ENCODE measurements at regions not wholly inside any gene's neighbourhood (a gene's known extent, or its start where the extent isn't known, plus 50 kb on each side); places are given as distances from the start of the nearest gene placed in this dataset.

DNA sequence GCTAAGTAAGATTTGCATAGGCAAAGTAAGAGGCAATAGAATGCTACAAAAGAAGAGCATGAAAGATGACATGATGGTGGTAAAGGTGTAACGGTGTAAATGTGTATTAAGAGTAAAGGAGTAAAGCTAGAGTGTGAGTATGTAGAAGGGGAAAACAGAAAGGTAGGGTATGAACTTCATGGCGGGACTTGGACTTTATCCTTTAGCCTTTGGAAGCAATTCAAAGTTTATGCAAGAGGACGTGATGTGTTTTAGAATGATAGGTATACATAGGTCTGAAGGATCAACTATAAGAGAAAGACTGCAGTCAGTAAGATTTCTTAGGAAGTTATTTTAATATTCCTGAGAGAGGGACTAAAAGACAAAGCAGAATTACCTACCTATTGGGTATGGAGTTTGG is 358.0 kb upstream of the FAT3 start:
- H3K4me1 Mint-ChIP-seq (ENCODE audit: low read depth, unreplicated experiment): no peaks in the 10 kb centered on the region
- no peak overlapping the region for H3K27ac Mint-ChIP-seq (ENCODE audit: unreplicated experiment)
- Histone ChIP-seq H3K4me3 (ENCODE audit: low read depth, low read length) (no peak overlapping the region), H3K4me1 (no peaks in the 10 kb centered on the region), H3K27me3 (replicated peaks; ENCODE audit: control insufficient read depth, insufficient read depth, low read length) (peaks cover 1% of the 10 kb centered on the region; the same call in 1 of the 2 replicates), H3K36me3 (ENCODE audit: control insufficient read depth, insufficient read depth, low read length) (no peaks in the 10 kb centered on the region), H3K9me3 (no peaks in the 10 kb centered on the region)
- H3K36me3 Mint-ChIP-seq (ENCODE audit: insufficient read depth, unreplicated experiment): no peaks in the 10 kb centered on the region
- ChIA-PET POLR2A (no interaction called here), CTCF (no interaction called here)
- no TSS peak for BruUV-seq (replicated peaks)
- no peak for DNase-seq
- H3K27me3 Mint-ChIP-seq (ENCODE audit: insufficient read depth, unreplicated experiment): peaks cover 18% of the 10 kb centered on the region
- TF ChIP-seq, protein P1, sequence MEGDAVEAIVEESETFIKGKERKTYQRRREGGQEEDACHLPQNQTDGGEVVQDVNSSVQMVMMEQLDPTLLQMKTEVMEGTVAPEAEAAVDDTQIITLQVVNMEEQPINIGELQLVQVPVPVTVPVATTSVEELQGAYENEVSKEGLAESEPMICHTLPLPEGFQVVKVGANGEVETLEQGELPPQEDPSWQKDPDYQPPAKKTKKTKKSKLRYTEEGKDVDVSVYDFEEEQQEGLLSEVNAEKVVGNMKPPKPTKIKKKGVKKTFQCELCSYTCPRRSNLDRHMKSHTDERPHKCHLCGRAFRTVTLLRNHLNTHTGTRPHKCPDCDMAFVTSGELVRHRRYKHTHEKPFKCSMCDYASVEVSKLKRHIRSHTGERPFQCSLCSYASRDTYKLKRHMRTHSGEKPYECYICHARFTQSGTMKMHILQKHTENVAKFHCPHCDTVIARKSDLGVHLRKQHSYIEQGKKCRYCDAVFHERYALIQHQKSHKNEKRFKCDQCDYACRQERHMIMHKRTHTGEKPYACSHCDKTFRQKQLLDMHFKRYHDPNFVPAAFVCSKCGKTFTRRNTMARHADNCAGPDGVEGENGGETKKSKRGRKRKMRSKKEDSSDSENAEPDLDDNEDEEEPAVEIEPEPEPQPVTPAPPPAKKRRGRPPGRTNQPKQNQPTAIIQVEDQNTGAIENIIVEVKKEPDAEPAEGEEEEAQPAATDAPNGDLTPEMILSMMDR (IDR thresholded peaks at IDR 0.05; ENCODE audit: insufficient read depth in 1 of 2, low read depth in 1 of 2, low read length in 1 of 2, severe bottlenecking in 1 of 2, unreplicated experiment in 1 of 2): no peak
- H3K4me3 Mint-ChIP-seq (ENCODE audit: unreplicated experiment): no peak overlapping the region
- intact Hi-C loops (cut with micrococcal nuclease; ENCODE audit: unreplicated experiment): no loop called here
- no peaks in the 10 kb centered on the region for H3K9me3 Mint-ChIP-seq (ENCODE audit: unreplicated experiment)

DNA sequence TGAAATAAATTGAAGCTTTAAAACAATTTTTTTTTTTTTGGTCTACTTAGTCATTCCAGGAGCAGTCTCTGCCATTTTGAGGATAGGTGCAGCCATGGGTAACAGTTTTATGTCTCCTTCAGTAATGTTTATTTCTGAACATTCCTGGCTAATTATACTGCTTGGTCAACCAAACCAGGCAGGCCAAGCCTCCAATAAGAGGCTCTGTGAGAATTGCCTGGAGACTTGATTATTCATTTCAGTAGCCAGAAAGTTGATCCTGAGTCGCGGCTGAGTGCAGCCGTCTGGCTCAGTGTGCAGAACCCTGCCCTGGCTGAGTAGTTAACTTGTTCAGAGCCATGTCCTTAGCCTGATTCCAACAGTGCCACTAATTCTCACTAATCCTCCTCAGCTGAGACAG is 364.0 kb upstream of the FAT3 start:
- no peak overlapping the region for H3K4me3 ChIP-seq (ENCODE audit: low read depth, low read length)
- CTCF ChIA-PET: no interaction called here
- no peaks in the 10 kb centered on the region for H3K4me1 ChIP-seq
- peaks cover 4% of the 10 kb centered on the region for H3K9me3 Mint-ChIP-seq (ENCODE audit: unreplicated experiment)
- no peak overlapping the region for H3K4me3 Mint-ChIP-seq (ENCODE audit: unreplicated experiment)
- POLR2A ChIA-PET: no interaction called here
- intact Hi-C loops (cut with micrococcal nuclease; ENCODE audit: unreplicated experiment): no loop called here
- H3K27me3 ChIP-seq (replicated peaks; ENCODE audit: control insufficient read depth, insufficient read depth, low read length): no peaks in the 10 kb centered on the region
- H3K4me1 Mint-ChIP-seq (ENCODE audit: low read depth, unreplicated experiment): no peaks in the 10 kb centered on the region
- peaks cover 5% of the 10 kb centered on the region for H3K27me3 Mint-ChIP-seq (ENCODE audit: insufficient read depth, unreplicated experiment)
- no peaks in the 10 kb centered on the region for H3K36me3 Mint-ChIP-seq (ENCODE audit: insufficient read depth, unreplicated experiment)
- no peak for DNase-seq
- H3K9me3 ChIP-seq: no peaks in the 10 kb centered on the region
- BruUV-seq (replicated peaks): no TSS peak
- TF ChIP-seq, protein P1 (IDR thresholded peaks at IDR 0.05; ENCODE audit: insufficient read depth in 1 of 2, low read depth in 1 of 2, low read length in 1 of 2, severe bottlenecking in 1 of 2, unreplicated experiment in 1 of 2): no peak
- no peaks in the 10 kb centered on the region for H3K36me3 ChIP-seq (ENCODE audit: control insufficient read depth, insufficient read depth, low read length)
- H3K27ac Mint-ChIP-seq (ENCODE audit: unreplicated experiment): no peak overlapping the region

DNA sequence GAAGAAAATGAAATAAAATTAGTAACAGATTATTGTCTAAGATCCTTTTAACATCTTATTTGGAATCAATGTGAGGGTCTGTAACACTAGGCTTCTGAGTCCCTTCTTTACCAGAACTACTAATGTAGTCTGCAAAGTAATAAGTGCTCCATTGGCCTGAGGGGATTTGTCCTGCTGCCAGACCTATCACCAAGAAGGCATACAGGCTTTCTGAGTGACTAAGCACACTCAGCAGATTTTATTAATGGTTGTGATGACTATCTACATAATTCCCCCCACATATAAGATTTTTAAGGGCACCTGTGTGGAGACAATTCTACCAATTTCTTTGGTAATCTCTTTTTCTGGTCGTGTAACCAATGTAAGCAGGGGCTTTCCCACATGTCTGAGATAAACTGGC is 365.0 kb upstream of the FAT3 start:
- ChIA-PET CTCF (no interaction called here), POLR2A (no interaction called here)
- TF ChIP-seq, protein P1 (IDR thresholded peaks at IDR 0.05; ENCODE audit: insufficient read depth in 1 of 2, low read depth in 1 of 2, low read length in 1 of 2, severe bottlenecking in 1 of 2, unreplicated experiment in 1 of 2): no peak
- no peaks in the 10 kb centered on the region for H3K27me3 ChIP-seq (replicated peaks; ENCODE audit: control insufficient read depth, insufficient read depth, low read length)
- H3K9me3 ChIP-seq: no peaks in the 10 kb centered on the region
- peaks cover 4% of the 10 kb centered on the region for H3K27me3 Mint-ChIP-seq (ENCODE audit: insufficient read depth, unreplicated experiment)
- H3K4me1 Mint-ChIP-seq (ENCODE audit: low read depth, unreplicated experiment): no peaks in the 10 kb centered on the region
- no TSS peak for BruUV-seq (replicated peaks)
- H3K36me3 Mint-ChIP-seq (ENCODE audit: insufficient read depth, unreplicated experiment): no peaks in the 10 kb centered on the region
- no peaks in the 10 kb centered on the region for H3K36me3 ChIP-seq (ENCODE audit: control insufficient read depth, insufficient read depth, low read length)
- no peaks in the 10 kb centered on the region for H3K4me1 ChIP-seq
- H3K27ac Mint-ChIP-seq (ENCODE audit: unreplicated experiment): no peak overlapping the region
- no peak for DNase-seq
- H3K4me3 ChIP-seq (ENCODE audit: low read depth, low read length): no peak overlapping the region
- intact Hi-C loops (cut with micrococcal nuclease; ENCODE audit: unreplicated experiment): no loop called here
- H3K9me3 Mint-ChIP-seq (ENCODE audit: unreplicated experiment): peaks cover 9% of the 10 kb centered on the region
- H3K4me3 Mint-ChIP-seq (ENCODE audit: unreplicated experiment): no peak overlapping the region

All from Caco-2 (cell line).